Esophagus squamous epithelium (tissue), 4 donors: ENCODE measurements at regions not wholly inside any gene's neighbourhood (a gene's known extent, or its start where the extent isn't known, plus 50 kb on each side); places are given as distances from the start of the nearest gene placed in this dataset.

ENCODE experiments used
- POLR2A ChIP-seq, 4 donors: fragments of 450-650 bp; IDR thresholded peaks; one replicate each; pipeline ENCODE4 v1.6.1; 2017; ENCODE audit warnings: antibody characterized with exemption in 4 of 4, mild to moderate bottlenecking in 4 of 4, moderate library complexity in 3 of 4
- TF ChIP-seq, protein P1 (sequence below), 6 experiments: fragments of 450-650 bp in 4 of 6; fragments of 200-600 bp in 2 of 6; sonication (generic) in 2 of 6; IDR thresholded peaks; one replicate each; pipeline ENCODE4 v1.5.1; 2016 to 2019; ENCODE audit warnings: antibody characterized with exemption in 6 of 6, mild to moderate bottlenecking in 4 of 6, moderate library complexity in 4 of 6

DNA sequence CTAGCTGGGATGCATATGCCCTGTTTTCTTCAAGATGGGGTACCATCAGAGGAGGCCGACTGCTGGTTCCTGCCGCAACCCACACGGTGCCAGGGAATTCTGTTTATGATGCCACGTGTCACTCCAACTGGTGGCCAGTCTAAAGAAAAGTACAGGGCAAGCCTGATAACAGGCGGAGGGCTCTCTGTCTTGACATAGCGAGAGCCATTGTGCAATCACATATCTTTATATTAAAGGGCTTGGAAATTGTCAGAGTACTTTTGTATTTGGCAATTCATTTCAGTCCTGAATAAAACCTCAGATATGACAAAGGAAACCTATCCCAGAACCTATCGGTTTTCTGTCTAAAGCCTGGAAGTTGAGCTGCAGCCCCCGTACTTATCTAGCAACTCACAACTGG is 768.4 kb downstream of the TDRD15 start:
- TF ChIP-seq, protein P1, sequence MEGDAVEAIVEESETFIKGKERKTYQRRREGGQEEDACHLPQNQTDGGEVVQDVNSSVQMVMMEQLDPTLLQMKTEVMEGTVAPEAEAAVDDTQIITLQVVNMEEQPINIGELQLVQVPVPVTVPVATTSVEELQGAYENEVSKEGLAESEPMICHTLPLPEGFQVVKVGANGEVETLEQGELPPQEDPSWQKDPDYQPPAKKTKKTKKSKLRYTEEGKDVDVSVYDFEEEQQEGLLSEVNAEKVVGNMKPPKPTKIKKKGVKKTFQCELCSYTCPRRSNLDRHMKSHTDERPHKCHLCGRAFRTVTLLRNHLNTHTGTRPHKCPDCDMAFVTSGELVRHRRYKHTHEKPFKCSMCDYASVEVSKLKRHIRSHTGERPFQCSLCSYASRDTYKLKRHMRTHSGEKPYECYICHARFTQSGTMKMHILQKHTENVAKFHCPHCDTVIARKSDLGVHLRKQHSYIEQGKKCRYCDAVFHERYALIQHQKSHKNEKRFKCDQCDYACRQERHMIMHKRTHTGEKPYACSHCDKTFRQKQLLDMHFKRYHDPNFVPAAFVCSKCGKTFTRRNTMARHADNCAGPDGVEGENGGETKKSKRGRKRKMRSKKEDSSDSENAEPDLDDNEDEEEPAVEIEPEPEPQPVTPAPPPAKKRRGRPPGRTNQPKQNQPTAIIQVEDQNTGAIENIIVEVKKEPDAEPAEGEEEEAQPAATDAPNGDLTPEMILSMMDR (IDR thresholded peaks at IDR 0.05): no peak
- no peak for TF ChIP-seq POLR2A (IDR thresholded peaks at IDR 0.05)
